ENCODE measurements at regions not wholly inside any gene's neighbourhood (a gene's known extent, or its start where the extent isn't known, plus 50 kb on each side); places are given as distances from the start of the nearest gene placed in this dataset.
A peak's percentile ranks its signal among the peaks of the same experiment; 100 is the strongest.

- Histone ChIP-seq H4K20me1 (ENCODE audit: insufficient read depth, low read length) (no peaks in the 10 kb centered on the region), H3F3A (ENCODE audit: insufficient read depth, low read length) (no peaks in the 10 kb centered on the region), H2AFZ (ENCODE audit: low read length) (0 out of 2 replicates have a peak overlapping the region, but pooled peaks have one; percentile 41), H3K4me2 (ENCODE audit: low read depth, low read length) (no peak overlapping the region), H3K79me2 (ENCODE audit: low read length) (no peaks in the 10 kb centered on the region), H3K4me1 (ENCODE audit: low read length) (no peaks in the 10 kb centered on the region), H3K9ac (ENCODE audit: low read length) (no peak overlapping the region), H3K9me3 (replicated peaks; ENCODE audit: insufficient read depth, low read length) (no peaks in the 10 kb centered on the region), H3K27ac (ENCODE audit: low read length) (peak overlapping the region; percentile 10; the same call in 1 of the 2 replicates), H3K27me3 (replicated peaks; ENCODE audit: insufficient read depth, low read length) (no peaks in the 10 kb centered on the region), H3K9me2 (replicated peaks; ENCODE audit: insufficient read depth, low read length) (no peaks in the 10 kb centered on the region), H3K4me3 (ENCODE audit: low read length) (no peak overlapping the region), H3K36me3 (replicated peaks; ENCODE audit: insufficient read depth, low read length) (no peaks in the 10 kb centered on the region)
- no peak for TF ChIP-seq EZH2phosphoT487 (IDR thresholded peaks at IDR 0.05; ENCODE audit: low read length)
- TF ChIP-seq EZH2 (optimal IDR thresholded peaks at IDR 0.05; ENCODE audit: low read depth, low read length) = no peak
- no peak for TF ChIP-seq CTCF (IDR thresholded peaks at IDR 0.05; ENCODE audit: low read length)
- peak; percentile 37 for DNase-seq
Observed at GRCh38 chr2:212911011-212911410, 240.4 kb downstream of the IKZF2 start.

GRCh38 chr2:212908682-212909435 is 242.6 kb downstream of the IKZF2 start:
- no peak overlapping the region for H3K9ac ChIP-seq (ENCODE audit: low read length)
- TF ChIP-seq EZH2phosphoT487 (IDR thresholded peaks at IDR 0.05; ENCODE audit: low read length) = no peak
- TF ChIP-seq CTCF (IDR thresholded peaks at IDR 0.05; ENCODE audit: low read length) = no peak
- TF ChIP-seq EZH2 (optimal IDR thresholded peaks at IDR 0.05; ENCODE audit: low read depth, low read length) = no peak
- no peak overlapping the region for H3K4me2 ChIP-seq (ENCODE audit: low read depth, low read length)
- no peaks in the 10 kb centered on the region for H4K20me1 ChIP-seq (ENCODE audit: insufficient read depth, low read length)
- DNase-seq = no peak
- H3K4me1 ChIP-seq (ENCODE audit: low read length) = no peaks in the 10 kb centered on the region
- H3K9me3 ChIP-seq (replicated peaks; ENCODE audit: insufficient read depth, low read length) = no peaks in the 10 kb centered on the region
- H3K36me3 ChIP-seq (replicated peaks; ENCODE audit: insufficient read depth, low read length) = no peaks in the 10 kb centered on the region
- H3K27ac ChIP-seq (ENCODE audit: low read length) = no peak overlapping the region
- no peaks in the 10 kb centered on the region for H3K27me3 ChIP-seq (replicated peaks; ENCODE audit: insufficient read depth, low read length)
- H3F3A ChIP-seq (ENCODE audit: insufficient read depth, low read length) = no peaks in the 10 kb centered on the region
- H3K9me2 ChIP-seq (replicated peaks; ENCODE audit: insufficient read depth, low read length) = no peaks in the 10 kb centered on the region
- H2AFZ ChIP-seq (ENCODE audit: low read length) = no peak overlapping the region
- no peaks in the 10 kb centered on the region for H3K79me2 ChIP-seq (ENCODE audit: low read length)
- no peak overlapping the region for H3K4me3 ChIP-seq (ENCODE audit: low read length)

- Histone ChIP-seq H3F3A (ENCODE audit: insufficient read depth, low read length) (no peaks in the 10 kb centered on the region), H3K9me3 (replicated peaks; ENCODE audit: insufficient read depth, low read length) (no peaks in the 10 kb centered on the region), H3K27ac (ENCODE audit: low read length) (no peak overlapping the region), H3K4me1 (ENCODE audit: low read length) (no peaks in the 10 kb centered on the region), H3K36me3 (replicated peaks; ENCODE audit: insufficient read depth, low read length) (no peaks in the 10 kb centered on the region), H3K9me2 (replicated peaks; ENCODE audit: insufficient read depth, low read length) (no peaks in the 10 kb centered on the region), H3K9ac (ENCODE audit: low read length) (no peak overlapping the region), H3K4me3 (ENCODE audit: low read length) (no peak overlapping the region), H4K20me1 (ENCODE audit: insufficient read depth, low read length) (no peaks in the 10 kb centered on the region), H3K4me2 (ENCODE audit: low read depth, low read length) (no peak overlapping the region), H2AFZ (ENCODE audit: low read length) (no peak overlapping the region), H3K27me3 (replicated peaks; ENCODE audit: insufficient read depth, low read length) (no peaks in the 10 kb centered on the region), H3K79me2 (ENCODE audit: low read length) (no peaks in the 10 kb centered on the region)
- DNase-seq = no peak
- no peak for TF ChIP-seq CTCF (IDR thresholded peaks at IDR 0.05; ENCODE audit: low read length)
- no peak for TF ChIP-seq EZH2 (optimal IDR thresholded peaks at IDR 0.05; ENCODE audit: low read depth, low read length)
- TF ChIP-seq EZH2phosphoT487 (IDR thresholded peaks at IDR 0.05; ENCODE audit: low read length) = no peak
Observed at GRCh38 chr2:212908031-212908430, 243.4 kb downstream of the IKZF2 start.

Measured in MM.1S (cell line).